SK-N-SH treated with all-trans-retinoic acid at 6 μM for 48 hours (cell line): ENCODE measurements at regions not wholly inside any gene's neighbourhood (a gene's known extent, or its start where the extent isn't known, plus 50 kb on each side); places are given as distances from the start of the nearest gene placed in this dataset.
"Not testable (repeated sequence)": the region's sequence is repeated elsewhere in the genome, so short reads cannot be mapped to it uniquely, and the experiment has no call there.

Experiments used
- ATAC-seq: fragments of 200-7000 bp; cut with Tn5 transposase; 3 replicates; pipeline ENCODE4 v1.9.1; 2020; ENCODE audit warnings: mild to moderate bottlenecking, moderate library complexity
- ARNTL ChIP-seq: fragments of 450-650 bp; formaldehyde crosslinking; IDR thresholded peaks from 2 replicates; pipeline ENCODE4 v1.5.0; 2020; ENCODE audit warnings: low read depth, mild to moderate bottlenecking, moderate library complexity, borderline replicate concordance
- BACH2 ChIP-seq: fragments of 250-450 bp; sonication (Bioruptor Pico); IDR thresholded peaks from 2 replicates; pipeline ENCODE4 v1.9.0; 2021; ENCODE audit warnings: mild to moderate bottlenecking, borderline replicate concordance
- CREB5 ChIP-seq: fragments of 250-450 bp; sonication (Bioruptor Pico); IDR thresholded peaks from 2 replicates; pipeline ENCODE4 v1.5.1; 2020; ENCODE audit warnings: low read depth, mild to moderate bottlenecking, moderate library complexity
- CSRNP3 ChIP-seq: fragments of 250-450 bp; sonication (Bioruptor Pico); IDR thresholded peaks from 2 replicates; pipeline ENCODE4 v1.5.1; 2021; ENCODE audit warnings: mild to moderate bottlenecking, moderate library complexity
- ESRRG ChIP-seq: fragments of 250-450 bp; sonication (Bioruptor Pico); IDR thresholded peaks from 2 replicates; pipeline ENCODE4 v1.6.1; 2021; ENCODE audit warnings: mild to moderate bottlenecking
- GLIS3 ChIP-seq: fragments of 250-450 bp; sonication (Bioruptor Pico); IDR thresholded peaks from 2 replicates; pipeline ENCODE4 v1.5.0; 2020; ENCODE audit warnings: mild to moderate bottlenecking, moderate library complexity
- ISL1 ChIP-seq: fragments of 250-450 bp; sonication (Bioruptor Pico); IDR thresholded peaks from 2 replicates; pipeline ENCODE4 v2.1.2; 2022; ENCODE audit warnings: mild to moderate bottlenecking, moderate library complexity
- OSR1 ChIP-seq: fragments of 250-450 bp; sonication (Bioruptor Pico); IDR thresholded peaks from 2 replicates; pipeline ENCODE4 v1.8.0; 2022; ENCODE audit warnings: moderate library complexity, mild to moderate bottlenecking, inconsistent platforms
- PATZ1 ChIP-seq: fragments of 250-450 bp; sonication (Bioruptor Pico); IDR thresholded peaks from 2 replicates; pipeline ENCODE4 v1.8.0; 2020; ENCODE audit warnings: mild to moderate bottlenecking, moderate library complexity, borderline replicate concordance
- POU6F1 ChIP-seq: fragments of 250-450 bp; sonication (Bioruptor Pico); IDR thresholded peaks from 2 replicates; pipeline ENCODE4 v1.8.0; 2021; ENCODE audit warnings: low read depth, mild to moderate bottlenecking, moderate library complexity, borderline replicate concordance
- PPARA ChIP-seq: fragments of 250-450 bp; sonication (Bioruptor Pico); IDR thresholded peaks from 2 replicates; pipeline ENCODE4 v1.5.0; 2020; ENCODE audit warnings: mild to moderate bottlenecking, borderline replicate concordance
- RARB ChIP-seq: fragments of 250-450 bp; sonication (Bioruptor Pico); IDR thresholded peaks from 2 replicates; pipeline ENCODE4 v1.8.0; 2021; ENCODE audit warnings: mild to moderate bottlenecking, moderate library complexity
- SNAI2 ChIP-seq: fragments of 250-450 bp; sonication (Bioruptor Pico); IDR thresholded peaks from 2 replicates; pipeline ENCODE4 v1.5.0; 2020; ENCODE audit warnings: mild to moderate bottlenecking, moderate library complexity
- TOX ChIP-seq: fragments of 250-450 bp; sonication (Bioruptor Pico); IDR thresholded peaks from 2 replicates; pipeline ENCODE4 v1.8.0; 2021; ENCODE audit warnings: mild to moderate bottlenecking, moderate library complexity, borderline replicate concordance
- TSHZ2 ChIP-seq: fragments of 250-450 bp; sonication (Bioruptor Pico); IDR thresholded peaks from 2 replicates; pipeline ENCODE4 v1.5.0; 2020; ENCODE audit warnings: mild to moderate bottlenecking, moderate library complexity
- ZC3H10 ChIP-seq: fragments of 250-450 bp; sonication (Bioruptor Pico); IDR thresholded peaks from 2 replicates; pipeline ENCODE4 v1.5.1; 2021; ENCODE audit warnings: mild to moderate bottlenecking, moderate library complexity
- ZFP30 ChIP-seq: fragments of 450-650 bp; formaldehyde crosslinking; IDR thresholded peaks from 2 replicates; pipeline ENCODE4 v1.5.0; 2022; ENCODE audit warnings: mild to moderate bottlenecking, moderate library complexity
- ZNF565 ChIP-seq: fragments of 450-650 bp; formaldehyde crosslinking; conservative IDR thresholded peaks from 2 replicates; pipeline ENCODE4 v1.5.0; 2020; ENCODE audit warnings: low read depth, mild to moderate bottlenecking, moderate library complexity
- ZNF70 ChIP-seq: fragments of 450-650 bp; formaldehyde crosslinking; IDR thresholded peaks from 2 replicates; pipeline ENCODE4 v1.5.0; 2020; ENCODE audit warnings: mild to moderate bottlenecking, moderate library complexity
- ZNF8 ChIP-seq: fragments of 450-650 bp; formaldehyde crosslinking; IDR thresholded peaks from 2 replicates; pipeline ENCODE4 v1.5.0; 2020; ENCODE audit warnings: mild to moderate bottlenecking, moderate library complexity

GRCh38 chr7:155935005-155935557 is 122.8 kb upstream of the SHH start:
- TF ChIP-seq POU6F1 (CRISPR knock-in tag) (no peak), OSR1 (CRISPR knock-in tag) (no peak), ZNF70 (CRISPR knock-in tag) (no peak), ZNF565 (CRISPR knock-in tag) (no peak), CSRNP3 (CRISPR knock-in tag) (no peak)
- no peak for ATAC-seq

- ATAC-seq = not testable (repeated sequence)
Measured at GRCh38 chr7:155932324-155932723, 120.1 kb upstream of the SHH start.

GRCh38 chr7:155931396-155932085 is 119.3 kb upstream of the SHH start:
- TF ChIP-seq POU6F1 (CRISPR knock-in tag) (no peak), ZNF8 (no peak), OSR1 (CRISPR knock-in tag) (no peak), PATZ1 (CRISPR knock-in tag) (no peak), TOX (CRISPR knock-in tag) (no peak), GLIS3 (no peak), ZFP30 (CRISPR knock-in tag) (no peak), TSHZ2 (CRISPR knock-in tag) (no peak), ARNTL (CRISPR knock-in tag) (no peak), BACH2 (CRISPR knock-in tag) (no peak), CREB5 (CRISPR knock-in tag) (no peak), RARB (no peak), ZNF565 (CRISPR knock-in tag) (no peak), ISL1 (no peak), PPARA (CRISPR knock-in tag) (no peak), SNAI2 (CRISPR knock-in tag) (no peak), ESRRG (CRISPR knock-in tag) (no peak), ZC3H10 (CRISPR knock-in tag) (no peak)
- ATAC-seq = no peak
